Cardiac septum (tissue), 1 donor: ENCODE measurements at regions not wholly inside any gene's neighbourhood (a gene's known extent, or its start where the extent isn't known, plus 50 kb on each side); places are given as distances from the start of the nearest gene placed in this dataset.

Source experiments
- DNase-seq: peaks from one replicate; pipeline ENCODE4 v3.0.0-alpha.2; 2020; ENCODE audit warnings: low spot score
- intact Hi-C: fragments of 100-400 bp; cut with DNase I; formaldehyde crosslinking; loops from one replicate; pipeline ENCODE4 v1.14.0; 2022
- donor health status: DM: no; HTN: no; CAD: no.

DNA sequence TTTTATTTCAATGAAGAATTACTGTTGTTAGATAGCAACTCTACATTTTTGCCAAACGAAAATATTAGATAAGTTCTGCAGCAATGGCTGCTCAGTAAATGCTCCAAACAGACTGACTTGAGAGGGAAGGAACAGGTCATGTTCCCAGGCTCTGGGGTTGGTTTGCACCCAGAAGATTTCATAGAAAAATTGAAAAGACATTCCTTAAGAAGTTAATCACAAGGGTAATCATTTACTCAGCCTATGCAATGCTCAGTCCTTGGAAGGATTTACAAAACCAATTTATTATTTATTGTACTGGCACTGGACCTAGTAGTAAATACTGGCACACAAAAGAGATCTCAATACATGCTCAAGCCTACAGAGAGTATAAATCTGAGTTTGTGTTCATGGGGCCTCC, 179.1 kb upstream of the MTNR1B start:
- DNase-seq: no peak
- intact Hi-C loops: no loop called here

DNA sequence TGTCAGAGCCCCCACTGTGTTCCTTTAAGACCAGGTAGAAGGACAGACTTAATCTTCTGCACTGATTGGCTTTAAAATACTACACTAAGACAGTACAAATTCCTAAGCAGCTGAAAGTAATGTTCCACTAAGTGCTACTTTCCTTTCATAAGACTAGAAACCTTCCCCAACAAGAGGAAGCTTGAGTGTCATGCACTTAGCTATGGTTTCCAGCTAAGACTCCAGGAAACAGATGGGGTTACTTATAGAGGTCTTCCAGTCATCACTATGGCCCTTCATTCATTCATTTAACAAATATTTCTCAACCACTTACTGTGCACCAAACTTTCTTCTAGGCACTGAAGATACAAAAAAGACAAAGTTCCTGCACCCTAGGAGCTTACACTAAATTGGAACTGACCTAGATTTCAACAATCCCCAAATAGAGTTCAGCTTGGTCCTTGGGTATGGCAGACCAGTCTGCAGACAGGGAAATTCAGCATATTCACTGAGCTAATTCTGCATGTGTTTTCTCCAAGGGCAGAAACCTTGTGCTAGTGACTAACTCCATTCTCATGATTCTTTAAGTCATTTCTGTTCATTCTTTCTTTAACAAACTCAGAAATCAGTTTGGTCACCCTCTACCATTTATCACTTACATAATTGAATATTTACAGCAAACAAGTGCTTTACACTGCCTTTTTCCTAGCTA, 178.4 kb upstream of the MTNR1B start:
- intact Hi-C loops: no loop called here
- DNase-seq: no peak

DNA sequence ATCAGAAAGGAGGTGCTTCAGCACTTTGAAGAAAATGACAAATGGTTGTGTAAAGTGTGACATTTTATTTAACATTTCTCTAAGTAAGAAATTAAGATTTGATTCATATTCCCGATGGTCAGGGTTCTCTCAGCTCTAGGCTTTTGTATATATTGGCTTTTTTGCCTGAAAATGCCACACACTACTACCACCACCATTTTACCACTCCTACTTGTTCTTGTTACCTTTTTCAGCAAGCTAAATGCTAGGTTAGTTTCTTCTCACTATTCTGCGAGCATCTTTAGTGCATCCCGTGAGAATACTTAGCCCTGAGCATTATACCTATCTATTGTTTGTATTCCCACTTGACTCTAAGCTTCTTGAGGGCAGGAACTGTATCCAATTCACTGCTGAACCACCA, 177.6 kb upstream of the MTNR1B start:
- DNase-seq: no peak
- intact Hi-C loops: no loop called here

DNA sequence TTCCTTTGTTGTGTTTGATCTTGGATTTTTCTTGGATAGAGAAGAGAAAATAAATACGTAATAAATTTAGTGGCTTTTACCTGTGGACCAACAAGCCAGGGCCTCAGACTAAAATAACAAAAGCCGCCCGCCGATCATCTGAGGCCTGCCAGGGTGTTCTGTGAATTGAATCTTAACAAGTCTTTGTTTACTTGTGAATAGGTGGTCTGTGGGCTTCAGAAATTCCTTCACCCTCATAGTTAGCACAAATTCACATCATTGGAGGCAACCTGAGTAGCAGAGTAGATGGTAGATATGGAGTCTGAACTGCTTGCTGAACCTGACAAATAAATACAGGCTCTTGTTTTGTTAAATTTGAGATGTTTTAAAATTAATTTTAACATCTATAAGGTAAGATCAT, 176.3 kb upstream of the MTNR1B start:
- DNase-seq: no peak
- intact Hi-C loops: no loop called here

DNA sequence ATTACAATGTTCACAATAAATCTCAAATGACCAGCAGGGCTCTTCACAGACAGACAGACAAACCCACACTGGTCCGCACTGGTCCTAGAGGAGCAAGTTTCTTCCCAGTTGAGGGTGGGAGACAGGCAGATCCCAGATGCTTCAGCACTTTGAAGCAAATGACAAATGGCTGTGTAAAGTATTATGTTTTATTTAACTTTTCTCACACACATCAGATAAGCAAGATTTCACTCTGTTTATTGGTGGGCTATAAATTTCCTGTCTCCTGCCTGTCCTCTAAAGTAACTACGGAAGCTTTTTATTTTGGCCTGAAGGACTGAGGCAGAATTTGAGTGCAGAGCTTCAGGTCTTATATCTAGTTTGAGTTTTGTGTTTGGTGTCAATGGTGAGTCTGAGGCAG, 174.7 kb upstream of the MTNR1B start:
- DNase-seq: no peak
- intact Hi-C loops: no loop called here

DNA sequence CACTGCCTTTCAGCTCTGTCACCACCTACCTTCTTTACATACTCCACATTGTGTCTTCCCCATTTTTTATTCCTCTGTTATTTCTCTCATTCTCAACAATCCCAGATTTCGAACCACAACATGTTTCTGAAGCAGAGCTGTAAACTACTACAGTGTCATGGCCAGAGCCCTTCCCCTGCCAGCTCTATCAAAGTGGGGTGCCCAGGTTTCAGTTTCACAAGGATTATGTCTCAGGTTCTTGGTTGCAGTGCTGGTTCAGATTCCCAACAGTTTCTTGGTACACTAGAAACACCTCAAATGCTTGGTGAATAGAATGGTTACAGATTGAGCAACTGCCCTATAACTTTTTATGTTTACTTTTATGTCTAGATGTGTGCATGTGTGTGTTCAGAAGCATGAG, 172.7 kb upstream of the MTNR1B start:
- intact Hi-C loops: no loop called here
- DNase-seq: no peak

DNA sequence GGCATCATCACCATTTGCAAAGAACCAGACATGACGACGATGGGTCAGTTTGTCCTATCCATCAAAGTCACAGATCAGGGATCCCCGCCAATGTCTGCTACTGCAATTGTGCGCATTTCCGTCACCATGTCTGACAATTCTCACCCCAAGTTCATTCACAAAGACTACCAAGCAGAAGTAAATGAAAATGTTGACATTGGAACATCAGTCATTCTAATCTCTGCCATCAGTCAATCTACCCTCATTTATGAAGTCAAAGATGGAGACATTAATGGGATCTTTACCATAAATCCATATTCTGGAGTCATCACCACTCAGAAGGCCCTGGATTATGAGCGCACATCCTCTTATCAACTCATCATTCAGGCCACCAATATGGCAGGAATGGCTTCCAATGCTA, 171.6 kb upstream of the MTNR1B start:
- no peak for DNase-seq
- intact Hi-C loops: no loop called here

DNA sequence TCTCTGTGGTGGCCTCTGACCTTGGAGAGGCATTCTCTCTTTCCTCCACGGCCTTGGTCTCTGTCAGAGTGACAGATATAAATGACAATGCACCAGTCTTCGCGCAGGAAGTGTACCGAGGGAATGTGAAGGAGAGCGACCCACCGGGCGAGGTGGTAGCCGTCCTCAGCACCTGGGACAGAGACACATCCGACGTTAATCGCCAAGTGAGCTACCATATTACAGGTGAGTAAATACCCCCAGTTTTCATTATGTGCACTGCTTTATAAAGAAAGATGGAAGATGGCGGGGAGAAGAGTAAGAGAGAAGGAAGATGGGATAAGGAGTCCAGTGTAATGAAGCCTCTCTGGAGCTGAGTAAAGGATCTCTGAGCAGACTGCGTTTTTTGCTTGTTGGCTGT, 167.8 kb upstream of the MTNR1B start:
- no peak for DNase-seq
- intact Hi-C loops: no loop called here

DNA sequence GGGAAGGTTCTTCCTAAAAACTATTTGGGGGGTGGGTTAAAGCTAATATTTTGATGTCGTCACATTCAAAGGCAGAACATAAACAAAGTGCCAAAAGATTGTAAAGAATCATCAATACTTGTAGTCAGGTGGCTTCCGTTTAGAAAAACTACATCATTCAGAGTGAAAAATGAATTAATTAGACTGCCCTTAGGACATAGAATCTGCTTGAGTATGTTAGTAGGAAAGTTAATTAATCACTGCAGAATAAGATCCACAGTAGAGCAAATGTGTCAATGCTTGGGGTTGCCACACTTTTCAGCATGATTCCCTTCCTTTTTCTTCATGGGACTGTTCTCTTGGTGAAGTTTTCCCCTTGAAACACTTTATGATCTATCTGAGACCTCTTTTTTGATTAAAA, 166.8 kb upstream of the MTNR1B start:
- intact Hi-C loops: no loop called here
- DNase-seq: no peak

DNA sequence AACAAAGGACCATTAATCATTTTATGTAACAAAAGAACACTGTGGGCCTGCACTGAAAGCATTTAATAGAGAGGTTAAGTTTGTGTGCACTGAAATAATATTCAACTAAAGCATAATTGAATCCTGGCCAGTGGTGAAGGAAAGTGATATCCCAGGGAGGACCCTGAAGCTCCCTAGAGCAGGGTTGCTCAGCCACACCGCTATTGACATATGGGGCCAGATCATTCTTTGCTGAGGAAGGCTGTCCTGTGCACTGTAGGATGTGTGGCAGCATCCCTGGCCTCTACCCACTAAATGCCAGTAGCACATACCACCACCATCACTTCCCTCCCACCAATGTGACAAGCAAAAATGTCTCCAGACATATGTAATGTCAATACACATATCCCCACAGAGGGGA, 166.1 kb upstream of the MTNR1B start:
- DNase-seq: no peak
- intact Hi-C loops: no loop called here

DNA sequence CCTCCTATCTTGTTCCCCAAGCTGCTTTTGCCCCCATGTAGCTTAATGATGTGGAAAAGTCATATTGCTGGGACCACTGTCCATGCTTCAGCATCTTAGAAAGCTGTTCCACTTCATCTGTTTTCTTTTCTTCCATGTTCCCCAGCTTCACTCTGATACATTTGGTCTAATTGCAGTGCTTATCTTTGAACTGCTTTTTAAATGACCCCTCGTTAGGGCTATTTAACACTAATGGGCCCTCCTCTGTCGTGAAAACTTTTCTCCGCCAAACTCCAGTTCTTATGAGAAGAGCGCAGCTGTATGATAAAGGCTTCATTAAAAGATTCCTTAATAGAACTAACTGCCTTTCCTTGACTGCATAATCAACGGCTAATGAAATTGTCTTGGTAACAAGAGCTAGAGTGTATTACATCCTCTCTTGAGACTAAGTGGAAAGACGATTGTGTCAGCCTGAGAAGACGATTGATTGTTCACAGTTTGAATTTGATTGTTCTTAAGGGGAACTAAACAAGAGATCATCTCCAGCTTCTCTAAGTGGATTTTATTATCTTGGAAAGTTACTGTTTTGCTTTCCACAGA, 165.0 kb upstream of the MTNR1B start:
- DNase-seq: no peak
- intact Hi-C loops: no loop called here

DNA sequence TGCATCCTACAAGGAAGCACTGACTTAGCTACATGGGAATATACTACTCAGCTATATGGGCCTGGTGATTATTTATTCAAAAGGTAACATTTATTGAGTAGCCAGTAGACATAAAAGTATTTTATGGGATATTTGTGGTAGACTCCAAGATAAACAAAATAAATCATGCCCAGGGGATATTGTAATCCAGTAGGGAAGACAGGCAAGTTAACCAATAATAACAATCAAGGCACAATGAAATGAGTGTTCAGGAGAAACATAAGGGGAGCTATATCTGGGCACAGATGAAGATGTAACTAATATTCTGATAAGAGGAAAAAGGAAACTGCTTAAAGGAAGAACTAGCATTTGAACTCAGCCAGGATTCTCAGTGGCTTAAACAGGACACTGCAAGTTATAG, 161.4 kb upstream of the MTNR1B start:
- DNase-seq: no peak

DNA sequence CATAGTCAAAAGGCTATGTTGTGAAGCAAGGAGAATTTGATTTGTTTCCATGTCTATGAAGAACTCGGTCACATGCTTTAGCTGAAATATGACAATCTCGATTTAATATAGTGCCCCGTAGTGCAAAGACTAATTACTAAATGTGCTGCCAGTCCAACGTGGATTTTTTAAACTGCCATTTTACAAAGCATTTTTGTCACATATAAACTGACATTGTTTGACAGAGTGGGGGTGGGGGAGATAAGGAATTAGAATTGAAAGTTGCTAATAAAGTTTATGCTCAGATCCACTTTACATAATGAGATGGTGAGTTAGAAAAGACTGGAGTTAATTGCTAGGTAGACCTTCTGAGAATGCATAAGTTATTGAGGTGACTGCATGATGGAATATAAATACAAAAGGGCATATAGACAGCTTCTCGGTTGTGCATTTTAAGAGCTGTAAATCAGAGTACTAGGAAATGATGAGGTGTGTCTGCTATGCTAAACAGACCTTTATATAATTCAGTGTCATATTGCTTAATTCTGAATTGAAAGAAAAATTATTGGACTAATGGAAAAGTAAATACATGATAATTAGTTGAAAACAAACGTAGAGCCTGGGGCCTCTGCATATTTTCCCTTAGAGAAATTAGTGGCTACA, 158.9 kb upstream of the MTNR1B start:
- no peak for DNase-seq
- intact Hi-C loops: no loop called here

More for the DNA sequence above, 161.4 kb upstream of the MTNR1B start:
- intact Hi-C loops: no loop called here

DNA sequence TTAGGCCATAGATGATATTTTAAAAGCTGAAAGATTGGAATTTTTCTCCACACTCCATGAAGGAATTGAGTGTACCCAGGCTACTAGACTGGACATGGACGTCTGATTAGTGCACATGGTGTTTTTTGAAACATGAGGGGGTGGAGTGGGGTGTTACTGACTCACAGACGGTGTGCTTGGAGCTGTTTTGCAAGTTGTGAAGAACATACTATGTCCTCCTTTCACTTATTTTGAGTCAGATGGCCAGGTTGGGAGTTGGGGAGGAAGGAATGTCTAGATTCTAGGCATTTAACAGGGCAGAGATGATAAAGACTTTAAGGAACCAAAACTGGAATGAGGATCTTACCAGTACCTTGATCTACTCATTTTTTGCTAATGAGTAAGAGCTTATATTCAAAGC, 158.1 kb upstream of the MTNR1B start:
- no peak for DNase-seq
- intact Hi-C loops: no loop called here

DNA sequence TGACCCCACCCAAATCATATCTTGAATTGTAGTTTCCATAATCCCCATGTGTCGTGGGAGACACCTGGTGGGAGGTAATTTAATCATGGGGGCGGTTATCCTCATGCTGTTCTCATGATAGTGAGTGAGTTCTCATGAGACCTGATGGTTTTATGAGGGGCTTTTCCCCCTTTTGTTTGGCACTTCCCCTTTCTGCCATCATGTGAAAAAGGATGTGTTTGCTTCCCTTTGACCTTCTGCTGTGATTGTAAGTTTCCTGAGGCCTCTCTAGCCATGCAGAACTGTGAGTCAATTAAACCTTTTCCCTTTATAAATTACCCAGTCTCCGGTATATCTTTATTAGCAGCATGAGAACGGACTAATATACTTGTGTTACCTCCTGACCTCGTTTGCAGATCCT, 156.6 kb upstream of the MTNR1B start:
- no peak for DNase-seq
- intact Hi-C loops: no loop called here

DNA sequence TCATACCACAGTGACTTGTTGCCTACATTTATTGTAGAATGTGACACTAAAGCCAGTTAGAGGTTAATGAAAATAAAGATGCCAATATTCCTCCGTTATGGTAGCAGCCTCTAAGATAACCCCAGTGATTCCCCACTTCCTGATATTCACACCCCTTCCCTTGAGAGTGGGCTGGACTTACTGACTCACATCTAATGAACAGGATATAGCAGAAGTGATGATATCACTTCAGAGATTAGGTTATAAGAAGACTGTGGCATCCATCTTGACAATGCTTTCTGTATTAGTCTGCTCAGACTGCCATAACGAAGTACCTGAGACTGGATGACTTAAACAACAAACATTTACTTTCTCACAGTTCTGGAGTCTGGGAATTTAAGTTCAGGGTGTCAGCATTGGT, 149.6 kb upstream of the MTNR1B start:
- no peak for DNase-seq
- intact Hi-C loops: no loop called here

DNA sequence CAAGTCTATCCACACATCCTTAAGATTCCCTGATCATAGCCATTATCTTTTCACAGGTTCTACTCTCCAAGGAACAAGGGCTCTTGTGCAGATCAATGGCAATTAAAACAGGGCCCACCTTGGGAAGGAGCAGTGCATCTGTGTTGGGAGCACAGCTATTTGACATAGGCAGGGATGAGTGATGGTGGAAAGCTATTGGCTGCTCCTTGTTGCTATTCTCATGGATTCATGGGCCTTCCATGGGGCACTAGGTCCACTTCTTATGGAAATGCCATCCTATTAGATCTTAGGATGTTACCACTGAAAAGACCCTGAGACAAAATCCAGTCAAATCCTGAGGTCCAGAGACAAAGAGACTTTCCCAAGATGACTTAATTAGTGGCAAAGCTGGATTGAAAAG, 148.6 kb upstream of the MTNR1B start:
- intact Hi-C loops: no loop called here

DNA sequence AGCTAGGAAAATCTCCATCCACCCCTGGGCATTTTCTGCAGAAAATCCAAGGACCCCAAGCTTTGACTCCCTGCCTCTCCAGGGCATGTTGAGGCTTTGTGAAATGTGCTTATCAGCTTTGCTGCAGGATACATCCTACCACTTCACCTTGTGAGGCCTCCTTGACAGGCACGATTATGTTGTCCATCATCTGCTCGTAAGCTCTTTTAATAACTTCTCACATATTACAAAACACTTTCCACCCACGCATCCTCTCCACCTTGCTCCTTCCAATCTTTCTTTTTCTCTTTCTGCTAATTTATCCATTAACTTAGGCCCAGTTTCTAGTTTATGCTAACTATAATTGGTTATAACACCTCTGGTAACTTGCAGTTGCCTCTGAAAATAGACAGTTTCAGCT, 147.0 kb upstream of the MTNR1B start:
- intact Hi-C loops: no loop called here
- no peak for DNase-seq

More for the DNA sequence above, 148.6 kb upstream of the MTNR1B start:
- DNase-seq: no peak

DNA sequence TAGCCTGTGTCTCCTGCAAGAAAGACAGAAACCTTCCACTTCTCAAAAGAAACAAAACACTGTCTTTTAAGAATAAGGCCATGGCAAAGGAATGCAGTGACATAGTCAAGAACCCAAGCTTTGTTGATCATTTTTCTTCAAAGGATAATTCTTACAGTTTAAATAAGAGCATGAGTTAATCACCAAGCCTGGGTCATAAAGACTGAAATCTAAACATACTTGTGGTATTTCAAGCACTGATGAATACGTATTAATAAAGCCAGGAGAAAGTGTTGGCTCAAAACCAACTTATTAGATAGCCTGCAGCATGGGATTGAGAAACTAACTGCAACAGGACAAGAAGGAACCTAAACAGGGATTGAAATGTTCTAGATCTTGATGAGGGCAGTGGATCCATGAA, 143.3 kb upstream of the MTNR1B start:
- intact Hi-C loops: no loop called here
- no peak for DNase-seq

DNA sequence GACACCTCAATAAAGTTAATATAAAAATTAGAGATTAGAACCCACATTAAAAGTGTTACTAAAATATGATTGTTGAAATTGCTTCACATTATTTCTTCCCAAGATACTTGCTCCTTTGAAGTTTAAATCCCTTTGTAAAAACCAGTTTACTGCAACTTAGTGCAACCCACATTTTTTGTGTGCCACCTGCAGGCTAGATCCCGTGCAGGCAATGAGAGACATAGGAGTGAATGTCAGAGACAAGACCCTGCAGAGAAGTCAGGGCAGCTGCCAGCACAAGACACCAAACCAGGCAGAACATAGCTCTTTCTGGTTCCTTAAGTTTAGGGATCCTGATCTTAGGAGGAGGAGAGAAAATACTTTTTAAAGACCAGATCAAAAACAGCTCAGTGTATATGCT, 142.8 kb upstream of the MTNR1B start:
- intact Hi-C loops: no loop called here
- no peak for DNase-seq

DNA sequence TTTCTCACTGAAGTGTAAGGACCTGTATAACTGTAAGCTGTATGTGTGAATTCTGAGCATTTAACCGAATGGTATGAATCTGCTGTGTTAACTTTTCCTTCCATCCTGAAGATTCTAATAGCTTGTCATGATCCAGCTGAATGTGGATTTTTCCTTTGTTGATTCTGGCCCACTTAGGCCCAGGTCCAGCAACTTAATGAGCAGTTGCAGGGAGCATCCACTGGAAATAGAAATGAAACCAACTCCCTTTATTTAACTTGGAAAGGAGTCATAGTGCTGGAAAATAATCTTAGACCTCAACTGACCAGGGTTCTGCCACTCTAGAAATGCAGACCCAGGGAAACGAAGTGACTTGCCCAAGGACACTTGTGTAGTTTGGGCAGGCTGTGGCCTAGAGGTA, 142.3 kb upstream of the MTNR1B start:
- intact Hi-C loops: no loop called here
- no peak for DNase-seq

DNA sequence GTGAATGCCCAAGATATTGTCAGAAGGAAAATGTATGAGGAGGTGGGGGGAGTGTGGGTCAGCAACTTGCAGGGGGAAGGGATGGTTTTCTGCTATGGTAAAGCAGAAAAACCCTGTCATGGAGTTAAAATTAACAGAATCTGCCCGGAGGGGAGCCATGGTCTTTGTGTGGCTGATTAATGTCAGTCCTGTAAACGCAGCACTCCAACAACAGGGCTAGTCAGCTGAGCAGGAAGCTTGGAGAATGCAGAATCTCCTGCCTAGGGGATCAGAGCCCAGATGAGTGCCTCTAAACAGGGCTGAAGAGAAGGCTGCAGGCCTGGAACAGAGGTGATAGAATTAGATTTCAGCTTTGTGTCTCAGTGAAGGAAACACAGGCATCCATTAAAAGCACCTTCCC, 140.9 kb upstream of the MTNR1B start:
- no peak for DNase-seq
- intact Hi-C loops: no loop called here
